ENCODE measurements at regions not wholly inside any gene's neighbourhood (a gene's known extent, or its start where the extent isn't known, plus 50 kb on each side); places are given as distances from the start of the nearest gene placed in this dataset.

DNA sequence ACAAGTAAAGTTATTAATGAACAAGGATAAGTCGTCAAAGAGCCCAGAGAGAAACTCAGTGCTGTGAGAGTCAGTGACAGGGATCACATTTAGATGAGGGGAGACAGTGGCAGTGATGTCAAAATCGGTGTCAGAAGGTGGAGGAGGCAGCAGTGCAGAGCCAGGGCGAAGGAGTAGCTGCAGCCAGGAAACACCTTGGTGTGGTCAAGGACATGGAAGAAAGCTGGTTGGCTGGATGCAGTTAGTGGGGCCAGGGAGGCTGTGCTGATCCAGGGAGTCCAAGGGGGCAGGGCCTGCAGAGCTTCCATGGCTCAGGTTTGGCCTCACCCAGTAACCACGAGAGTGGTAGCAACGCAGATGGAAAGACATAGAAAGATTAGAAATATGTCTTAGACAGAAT, 50.7 kb upstream of the ADORA2B start:
- no peak for DNase-seq (ENCODE audit: extremely low spot score)
- CTCF ChIA-PET: interaction anchor here (0.6 kb wide), 1 partner anchor 13 kb away, joined by 3 read pairs; no protein-coding TSS in a partner anchor
- POLR2A ChIA-PET: interaction anchor here (1.2 to 1.5 kb wide), 2 partner anchors 11 to 14 kb away, joined by 3 read pairs; no protein-coding TSS in a partner anchor
- no peak for TF ChIP-seq BHLHE40 (IDR thresholded peaks at IDR 0.05; ENCODE audit: borderline replicate concordance)

DNA sequence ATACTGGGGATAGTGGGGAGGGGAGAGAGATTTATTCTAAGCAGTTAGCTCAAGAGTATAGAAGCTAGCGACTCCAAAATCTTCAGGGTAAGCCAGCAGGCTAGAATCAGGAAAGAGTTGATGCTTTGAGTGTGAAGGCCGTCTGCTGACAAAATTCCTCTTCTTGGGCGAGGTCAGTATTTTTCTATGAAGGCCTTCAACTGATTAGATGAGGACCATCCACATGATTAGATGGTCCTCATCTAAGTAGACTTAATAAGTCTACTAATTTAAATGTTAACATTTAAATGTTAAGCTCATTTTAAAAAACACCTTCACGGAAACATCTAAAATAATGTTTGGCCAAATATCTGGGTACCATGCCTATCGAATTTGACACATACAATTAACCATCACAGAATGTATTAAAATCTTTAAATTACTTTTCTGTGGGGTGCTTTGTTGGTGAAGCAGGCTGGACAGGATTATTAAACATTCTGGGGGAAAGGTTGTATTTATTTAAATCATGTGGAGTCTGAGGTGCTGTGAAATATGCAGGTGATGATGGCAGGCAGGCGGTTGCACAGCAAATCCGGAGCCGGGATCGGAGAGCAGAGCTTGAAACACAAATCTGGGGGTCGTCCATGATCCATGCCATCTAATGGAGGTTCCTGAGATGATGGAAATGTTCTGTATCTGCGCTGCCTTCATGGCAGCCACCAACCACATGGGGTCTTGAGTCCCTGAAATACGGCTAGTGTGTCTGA, 49.8 kb upstream of the ADORA2B start:
- ChIA-PET POLR2A (interaction anchor here (0.6 to 1.5 kb wide), 3 partner anchors 10 to 57 kb away, joined by 3 read pairs; no protein-coding TSS in a partner anchor), CTCF (interaction anchor here (0.6 kb wide), 1 partner anchor 13 kb away, joined by 3 read pairs; no protein-coding TSS in a partner anchor)
- TF ChIP-seq CTBP1 (IDR thresholded peaks at IDR 0.05; ENCODE audit: borderline replicate concordance) (no peak), SP1 (IDR thresholded peaks at IDR 0.05) (no peak), LEF1 (IDR thresholded peaks at IDR 0.05; ENCODE audit: borderline replicate concordance) (no peak), ELF4 (IDR thresholded peaks at IDR 0.05) (no peak), FOXM1 (IDR thresholded peaks at IDR 0.05; ENCODE audit: borderline replicate concordance) (no peak)
- TF ChIP-seq, protein P1, sequence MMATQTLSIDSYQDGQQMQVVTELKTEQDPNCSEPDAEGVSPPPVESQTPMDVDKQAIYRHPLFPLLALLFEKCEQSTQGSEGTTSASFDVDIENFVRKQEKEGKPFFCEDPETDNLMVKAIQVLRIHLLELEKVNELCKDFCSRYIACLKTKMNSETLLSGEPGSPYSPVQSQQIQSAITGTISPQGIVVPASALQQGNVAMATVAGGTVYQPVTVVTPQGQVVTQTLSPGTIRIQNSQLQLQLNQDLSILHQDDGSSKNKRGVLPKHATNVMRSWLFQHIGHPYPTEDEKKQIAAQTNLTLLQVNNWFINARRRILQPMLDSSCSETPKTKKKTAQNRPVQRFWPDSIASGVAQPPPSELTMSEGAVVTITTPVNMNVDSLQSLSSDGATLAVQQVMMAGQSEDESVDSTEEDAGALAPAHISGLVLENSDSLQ (IDR thresholded peaks at IDR 0.05): no peak
- DNase-seq (ENCODE audit: extremely low spot score): no peak

Measured in HEK293T (cell line).